Epidermal melanocyte (primary cell): ENCODE measurements at regions not wholly inside any gene's neighbourhood (a gene's known extent, or its start where the extent isn't known, plus 50 kb on each side); places are given as distances from the start of the nearest gene placed in this dataset.
"Not testable (repeated sequence)": the region's sequence is repeated elsewhere in the genome, so short reads cannot be mapped to it uniquely, and the experiment has no call there.

Experiments
- DNase-seq: peaks from one replicate; pipeline ENCODE4 v3.0.0; 2011; ENCODE audit warnings: low spot score; ENCODE audit not compliant: insufficient read length

- DNase-seq, result peak; percentile 58
These were observed 580.6 kb downstream of the TFAP2A start for GRCh38 chr6:9834233-9834632.

GRCh38 chr6:9831783-9832182 lies 583.1 kb downstream of the TFAP2A start:
- DNase-seq, result no peak

- DNase-seq, result no peak
These were observed 584.1 kb downstream of the TFAP2A start for GRCh38 chr6:9830808-9831207.

GRCh38 chr6:9825526-9825925 lies 589.3 kb downstream of the TFAP2A start:
- DNase-seq, result no peak

- not testable (repeated sequence) for DNase-seq
These were observed 604.1 kb downstream of the TFAP2A start for GRCh38 chr6:9810727-9811126.

DNA sequence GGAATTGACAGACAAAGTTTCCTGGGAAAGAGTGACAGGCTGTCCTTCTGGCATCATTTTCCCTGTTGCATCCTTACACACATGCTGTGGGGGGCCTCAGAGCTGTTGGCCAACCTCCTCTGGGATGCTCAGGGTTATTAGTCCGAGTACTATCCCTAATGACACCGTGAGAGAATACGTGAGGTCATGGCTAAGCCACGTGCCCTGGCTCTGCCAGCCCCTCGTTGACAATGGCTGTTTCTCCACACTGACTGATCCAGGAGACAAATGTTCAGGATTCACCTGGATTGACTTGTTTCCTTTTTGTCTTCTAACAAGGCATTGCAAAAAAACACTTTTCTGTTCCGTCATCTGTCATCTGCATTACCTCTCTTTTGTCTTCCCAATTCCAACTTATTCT lies 604.6 kb downstream of the TFAP2A start:
- DNase-seq, result no peak

DNA sequence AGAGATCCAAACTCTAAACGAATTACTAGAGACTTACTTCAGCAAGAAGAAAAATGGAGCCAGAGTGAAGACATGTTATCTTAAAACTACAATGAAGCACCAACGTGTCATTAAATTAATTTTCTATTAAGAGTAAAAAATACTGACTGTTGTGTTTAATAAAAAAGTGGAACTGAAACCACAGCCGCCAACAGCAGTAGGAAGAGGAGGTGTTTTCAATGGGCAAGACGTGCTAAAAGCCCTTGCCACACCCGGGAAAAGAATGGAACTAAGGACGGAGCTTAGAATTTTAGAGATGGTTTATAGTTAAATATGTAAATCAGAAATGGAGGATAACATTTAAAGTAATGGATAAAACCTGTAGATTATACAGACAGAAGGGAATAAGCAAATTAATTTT lies 608.7 kb downstream of the TFAP2A start:
- no peak for DNase-seq

GRCh38 chr6:9801249-9801754 lies 613.6 kb downstream of the TFAP2A start:
- DNase-seq, result no peak

- DNase-seq, result no peak
These were observed 615.3 kb downstream of the TFAP2A start for GRCh38 chr6:9799582-9799981.

- DNase-seq, result no peak
These were observed 618.0 kb downstream of the TFAP2A start for GRCh38 chr6:9796827-9797226.

- no peak for DNase-seq
These were observed 619.0 kb downstream of the TFAP2A start for GRCh38 chr6:9795880-9796279.

DNA sequence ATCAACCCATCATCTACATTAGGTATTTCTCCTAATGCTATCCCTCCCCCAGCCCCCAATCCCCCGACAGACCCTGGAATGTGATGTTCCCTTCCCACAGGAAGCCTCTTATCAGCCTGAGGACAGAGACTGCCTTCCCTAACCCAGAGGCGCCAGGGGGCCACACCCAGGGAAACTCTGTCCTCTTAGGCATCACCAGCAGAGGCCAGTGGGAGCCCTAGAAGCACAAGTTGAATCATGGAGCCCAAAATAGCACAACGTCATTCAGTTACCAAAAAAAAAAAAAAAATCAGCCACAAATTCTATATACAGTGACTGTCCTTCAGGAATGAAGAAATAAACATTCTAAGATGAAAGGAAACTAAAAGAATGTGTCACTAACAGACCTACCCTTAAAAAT lies 625.7 kb downstream of the TFAP2A start:
- DNase-seq, result no peak

DNA sequence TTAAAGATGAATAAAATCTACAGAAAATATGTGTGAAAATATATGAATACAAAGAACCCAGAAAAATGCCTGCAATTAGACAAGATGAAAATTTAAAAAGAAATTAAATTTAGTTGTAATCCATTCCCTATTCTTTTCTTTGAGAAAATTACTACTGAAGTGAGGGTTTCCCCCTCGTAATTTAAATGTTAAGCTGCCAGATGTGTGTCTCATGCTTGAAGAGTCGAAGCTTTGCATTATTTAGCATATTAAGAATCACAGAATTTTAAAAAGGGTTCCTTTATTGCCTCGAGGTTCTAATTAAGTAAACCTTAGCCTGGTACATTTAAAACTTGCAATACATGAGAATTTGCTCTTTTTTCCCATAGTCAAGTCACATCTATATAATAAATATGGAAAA lies 630.1 kb downstream of the TFAP2A start:
- DNase-seq, result no peak

DNA sequence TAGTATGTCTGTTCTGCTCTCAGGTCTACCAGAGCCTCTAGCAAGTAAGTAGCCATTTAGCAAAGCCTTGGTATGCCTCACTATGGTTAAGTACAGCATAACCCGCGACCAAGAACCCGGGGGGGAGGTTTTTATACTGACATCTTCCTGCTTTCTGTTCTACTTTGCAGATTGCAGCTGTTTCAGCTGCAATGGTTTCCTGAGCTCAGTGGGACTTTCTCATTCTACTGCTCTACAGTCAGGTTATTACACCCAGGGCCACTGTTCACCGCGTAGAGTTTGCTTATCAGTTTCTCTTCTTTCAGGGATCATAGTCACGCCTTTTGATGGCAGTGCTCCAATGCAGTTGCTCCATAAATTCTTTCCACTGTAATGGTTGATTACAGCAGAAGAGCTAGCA lies 631.3 kb downstream of the TFAP2A start:
- no peak for DNase-seq

DNA sequence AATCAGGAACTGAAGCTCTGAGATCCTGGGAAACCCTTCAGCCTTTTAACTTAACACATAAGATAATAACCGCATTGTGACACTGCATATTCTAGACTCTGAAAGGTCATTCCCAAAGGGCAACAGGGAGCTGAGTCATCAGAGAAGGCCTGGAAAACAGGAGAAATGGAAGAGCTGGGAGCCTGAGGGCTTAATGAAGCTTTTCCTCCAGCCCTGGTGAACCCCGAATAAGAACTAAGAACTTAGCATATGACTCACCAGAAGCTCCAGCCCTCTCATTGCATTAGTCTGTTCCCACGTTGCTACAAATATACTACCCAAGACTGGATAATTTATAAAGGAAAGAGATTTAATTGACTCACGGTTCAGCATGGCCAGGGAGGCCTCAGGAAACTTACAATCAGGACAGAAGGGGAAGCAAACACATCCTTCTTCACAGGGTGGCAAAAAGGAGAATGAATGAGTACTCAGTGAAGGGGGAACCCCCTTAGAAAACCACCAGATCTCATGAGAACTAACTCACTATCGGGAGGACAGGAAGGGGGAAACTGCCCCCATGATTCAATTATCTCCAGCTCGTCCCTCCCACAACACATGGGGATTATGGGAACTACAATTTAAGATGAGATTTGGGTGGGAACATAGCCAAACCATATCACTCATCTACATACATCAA lies 648.5 kb downstream of the TFAP2A start:
- peak; percentile 62 for DNase-seq

GRCh38 chr6:9761220-9761619 lies 653.7 kb downstream of the TFAP2A start:
- DNase-seq, result no peak

DNA sequence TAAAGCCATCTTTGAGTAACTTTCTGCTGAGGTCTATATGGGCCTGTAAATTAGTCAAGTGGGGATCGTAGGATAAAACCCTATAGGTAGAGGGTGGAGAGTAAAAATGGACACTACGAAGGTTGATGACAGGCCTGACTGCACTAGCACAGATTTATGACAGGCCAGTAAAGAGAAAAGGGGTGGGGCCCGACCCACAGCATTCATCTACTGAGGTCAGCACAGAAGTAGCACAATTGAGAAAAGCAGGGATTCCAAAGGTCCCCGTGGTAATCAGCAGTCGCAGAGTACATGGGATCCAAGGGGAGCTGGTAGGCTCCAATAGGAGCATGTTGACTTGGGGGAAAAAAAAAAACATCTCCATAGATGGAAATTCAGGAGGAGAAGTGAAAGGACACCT lies 660.4 kb downstream of the TFAP2A start:
- no peak for DNase-seq

DNA sequence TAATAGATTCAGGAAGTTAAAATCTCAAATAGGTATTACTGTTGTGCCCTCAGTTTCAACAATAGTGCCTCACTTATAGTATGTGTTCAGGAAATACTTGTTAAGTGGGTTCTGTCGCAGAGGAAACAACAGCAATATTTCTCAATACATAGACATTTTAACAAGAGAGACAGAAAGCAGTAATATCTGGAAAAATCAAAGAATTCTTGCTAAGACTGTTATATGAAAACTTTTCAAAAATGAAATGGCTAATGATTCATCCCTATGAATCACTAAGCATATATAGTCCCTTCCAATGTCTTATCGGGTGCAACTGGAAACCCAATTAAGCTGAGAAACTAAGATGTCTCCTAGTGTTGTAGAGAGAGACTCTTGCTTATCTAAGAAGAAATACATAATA lies 668.9 kb downstream of the TFAP2A start:
- DNase-seq, result no peak

DNA sequence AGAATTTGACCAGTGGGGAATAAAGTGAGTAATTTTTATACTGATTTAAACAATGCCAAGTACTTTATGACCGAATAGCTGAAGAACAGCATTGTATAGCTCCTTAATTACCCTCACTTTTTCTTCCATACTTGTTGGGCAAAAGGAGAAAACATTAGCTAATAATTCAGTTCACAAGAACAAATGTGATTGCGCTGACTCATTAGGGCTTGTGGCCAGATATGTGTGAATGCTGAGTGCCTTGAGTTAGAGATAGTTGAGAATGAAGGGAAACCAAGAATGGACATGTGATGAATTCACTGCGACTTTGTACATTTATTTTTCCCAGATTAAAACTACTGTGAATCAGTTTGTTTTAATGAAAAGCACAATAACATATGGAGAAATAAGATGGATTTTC lies 669.4 kb downstream of the TFAP2A start:
- no peak for DNase-seq

GRCh38 chr6:9744119-9744518 lies 670.8 kb downstream of the TFAP2A start:
- DNase-seq, result no peak

- no peak for DNase-seq
These were observed 682.8 kb downstream of the TFAP2A start for GRCh38 chr6:9732056-9732455.

DNA sequence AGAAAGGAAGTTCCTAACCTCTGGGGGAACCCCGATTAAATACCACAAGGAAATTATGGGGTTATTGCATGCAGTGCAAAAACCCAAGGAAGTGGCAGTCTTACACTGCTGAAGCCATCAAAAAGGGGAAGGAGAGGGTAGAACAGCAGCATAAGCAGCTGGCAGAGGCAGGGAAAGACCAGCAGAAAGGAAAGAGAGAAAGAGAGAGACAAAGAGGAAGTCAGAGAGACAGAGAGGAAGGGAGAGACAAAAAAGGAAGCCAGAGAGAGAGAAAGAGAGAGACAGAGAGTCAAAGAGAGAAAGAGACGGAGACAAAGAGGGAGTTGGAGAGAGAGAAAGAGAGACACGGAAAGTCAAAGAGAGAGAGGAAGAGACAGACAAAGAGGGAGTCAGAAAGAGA lies 689.1 kb downstream of the TFAP2A start:
- DNase-seq, result not testable (repeated sequence)

GRCh38 chr6:9717568-9717967 lies 697.3 kb downstream of the TFAP2A start:
- no peak for DNase-seq

DNA sequence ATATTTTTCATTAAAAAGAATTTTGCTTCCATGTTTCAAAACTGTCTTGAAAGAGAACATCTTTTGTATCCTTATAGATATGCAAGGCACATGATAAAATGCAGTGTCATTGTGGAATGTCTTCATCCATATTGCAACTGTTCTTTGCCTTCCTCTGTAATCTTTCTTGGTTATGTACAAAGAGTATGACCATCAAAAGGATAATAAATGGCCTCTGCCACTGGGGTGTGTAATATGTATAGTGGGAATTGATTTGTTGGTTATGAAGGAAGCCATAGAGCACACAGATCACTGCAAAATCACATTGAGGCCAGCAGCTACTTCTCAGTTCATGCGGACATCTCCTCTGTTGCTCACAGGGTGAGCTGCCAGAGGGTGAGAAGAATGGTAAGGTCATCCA lies 703.5 kb downstream of the TFAP2A start:
- DNase-seq, result no peak
